ENCODE measurements at regions not wholly inside any gene's neighbourhood (a gene's known extent, or its start where the extent isn't known, plus 50 kb on each side); places are given as distances from the start of the nearest gene placed in this dataset.

DNA sequence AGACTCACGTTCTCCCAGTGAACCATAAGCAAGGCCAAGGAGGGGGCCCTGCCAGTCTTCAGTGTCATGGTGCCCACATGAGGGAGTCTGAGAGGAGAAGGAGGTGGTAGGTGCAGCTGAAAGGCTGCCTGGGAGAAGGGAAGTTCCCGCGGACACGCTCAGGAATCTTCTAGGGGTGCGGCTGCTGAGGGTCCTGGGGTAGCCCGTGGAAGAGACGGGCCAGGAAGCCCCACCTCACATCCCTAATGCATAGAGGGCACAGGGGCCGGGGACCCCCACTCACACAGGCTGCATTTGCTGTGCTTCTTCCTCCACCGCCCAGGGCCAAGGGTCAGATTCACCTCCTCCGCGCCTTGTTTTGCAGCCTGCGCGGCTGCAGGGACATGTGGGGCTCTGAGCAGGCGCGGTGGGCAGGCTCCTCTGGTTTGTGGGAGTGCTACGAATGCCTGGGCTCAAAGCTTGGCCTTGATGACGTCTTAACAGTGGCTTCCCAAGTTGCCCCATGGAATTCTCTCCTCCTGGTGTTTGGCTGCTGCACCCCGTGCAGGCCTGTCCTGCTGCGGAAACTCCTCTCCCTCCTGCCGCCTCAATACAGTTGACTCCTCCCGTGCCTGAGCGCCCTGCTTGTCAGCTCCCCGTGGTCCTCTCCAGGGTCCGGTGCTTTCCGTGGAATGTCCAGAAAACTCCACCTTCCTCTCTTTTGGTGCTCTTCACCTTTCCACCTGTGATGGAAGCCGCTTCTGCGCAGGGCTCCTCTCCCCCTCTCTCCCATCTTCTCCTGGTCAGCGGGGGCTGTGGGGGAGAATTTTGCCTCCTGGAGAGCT is 95.7 kb downstream of the VAPA start:
- no peak for DNase-seq

GRCh38 chr18:10010611-10011015 is 96.8 kb downstream of the VAPA start:
- no peak for DNase-seq

- DNase-seq: no peak
Observed at GRCh38 chr18:10011061-10011460, 97.2 kb downstream of the VAPA start.

DNA sequence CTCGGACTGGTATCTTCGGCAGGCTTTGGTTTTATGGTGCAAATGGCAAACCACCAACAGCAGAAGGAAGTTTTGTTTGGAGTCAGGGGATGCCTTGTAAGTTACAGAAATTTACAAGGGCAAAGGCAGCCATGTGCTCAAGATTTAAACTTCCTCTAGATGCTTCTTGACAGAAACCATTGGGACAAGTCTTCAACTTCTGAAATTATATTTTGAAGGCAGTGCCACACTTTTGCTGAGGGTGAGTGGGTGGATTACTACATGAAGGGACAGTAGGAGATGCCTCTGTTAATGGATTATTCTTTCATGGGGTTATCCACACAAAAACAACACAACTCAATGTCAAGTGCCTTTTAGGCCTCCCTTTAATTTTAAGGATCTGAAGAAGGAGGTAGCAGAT is 97.9 kb downstream of the VAPA start:
- no peak for DNase-seq

- no peak for DNase-seq
Observed at GRCh38 chr18:10012526-10012925, 98.7 kb downstream of the VAPA start.

- DNase-seq: no peak
Observed at GRCh38 chr18:10013621-10014543, 100.1 kb downstream of the VAPA start.

DNA sequence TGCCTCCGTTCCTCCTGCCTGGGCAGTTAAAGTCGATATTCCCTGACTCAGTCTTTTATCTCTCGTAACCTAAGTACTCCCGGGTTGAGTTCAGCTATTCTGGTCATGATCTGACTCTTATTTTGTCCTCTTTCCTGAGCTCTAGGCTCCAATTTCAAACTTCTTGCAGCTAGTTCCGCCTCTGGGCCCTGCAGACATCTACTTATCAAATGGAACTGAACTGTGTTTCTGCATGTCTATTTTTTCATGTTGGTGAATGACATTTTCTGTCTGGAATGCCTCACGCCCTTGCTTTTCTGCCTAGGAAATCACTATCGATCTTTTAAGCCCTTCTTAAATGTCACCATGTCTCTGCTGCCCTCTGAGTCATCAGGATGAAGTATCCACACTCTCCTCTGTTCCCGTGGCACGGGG is 101.5 kb downstream of the VAPA start:
- no peak for DNase-seq

DNA sequence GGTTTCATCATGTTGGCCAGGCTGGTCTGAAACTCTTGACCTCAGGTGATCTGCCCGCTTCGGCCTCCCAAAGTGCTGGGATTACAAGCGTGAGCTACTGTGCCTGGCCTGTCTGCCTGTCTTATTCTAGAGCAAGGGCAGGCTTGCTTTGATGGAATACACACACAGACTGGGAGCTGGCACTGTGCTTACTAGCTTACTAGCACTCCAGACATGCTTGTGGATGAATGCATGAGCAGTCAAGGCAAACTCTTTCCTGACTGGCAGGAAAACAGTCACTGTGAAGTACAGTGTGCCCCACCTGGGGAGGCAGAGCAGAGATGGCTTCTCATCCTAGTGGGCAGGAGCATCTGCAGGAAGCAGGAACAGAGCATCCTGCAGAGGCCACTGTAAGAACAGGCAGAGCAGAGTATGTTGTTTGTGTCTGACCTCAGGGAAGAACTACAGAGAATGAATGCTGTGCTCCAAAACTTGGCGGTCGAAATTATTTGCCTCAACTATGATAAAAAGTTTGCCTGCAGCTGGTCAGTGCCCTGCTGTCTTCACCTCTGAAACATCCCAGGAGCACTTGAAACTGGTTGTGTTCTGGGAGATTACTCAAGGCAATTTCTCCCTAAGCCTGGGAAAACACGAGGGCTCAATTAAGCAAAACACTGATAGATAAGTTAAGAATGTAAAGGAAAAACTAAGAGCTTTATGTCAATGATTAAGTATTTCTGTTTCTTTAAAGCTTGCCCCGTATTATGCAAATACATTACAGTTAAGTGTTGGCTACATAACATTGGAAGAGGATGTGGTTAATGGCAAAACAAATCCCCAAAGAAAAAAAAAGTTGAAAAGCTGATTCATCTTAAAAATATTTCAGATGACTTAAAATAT is 102.4 kb downstream of the VAPA start:
- no peak for DNase-seq

- DNase-seq: no peak
Observed at GRCh38 chr18:10017043-10017442, 103.2 kb downstream of the VAPA start.

DNA sequence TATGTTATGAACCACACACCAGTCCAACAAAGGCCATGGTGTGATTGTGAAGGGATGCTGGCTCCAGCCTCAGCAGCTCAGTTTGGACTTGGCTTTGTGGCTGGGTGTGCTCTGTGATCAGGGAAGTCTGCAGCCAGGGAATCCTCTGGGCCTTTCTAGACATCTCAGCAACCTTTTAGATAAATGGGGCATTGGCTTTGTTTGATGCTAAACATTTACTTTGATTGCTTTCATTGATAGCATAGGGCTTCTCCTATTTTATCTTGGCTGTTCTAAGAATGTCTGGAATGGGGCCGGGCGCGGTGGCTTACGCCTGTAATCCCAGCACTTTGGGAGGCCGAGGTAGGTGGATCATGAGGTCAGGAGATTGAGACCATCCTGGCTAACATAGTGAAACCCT is 104.5 kb downstream of the VAPA start:
- DNase-seq: no peak

DNA sequence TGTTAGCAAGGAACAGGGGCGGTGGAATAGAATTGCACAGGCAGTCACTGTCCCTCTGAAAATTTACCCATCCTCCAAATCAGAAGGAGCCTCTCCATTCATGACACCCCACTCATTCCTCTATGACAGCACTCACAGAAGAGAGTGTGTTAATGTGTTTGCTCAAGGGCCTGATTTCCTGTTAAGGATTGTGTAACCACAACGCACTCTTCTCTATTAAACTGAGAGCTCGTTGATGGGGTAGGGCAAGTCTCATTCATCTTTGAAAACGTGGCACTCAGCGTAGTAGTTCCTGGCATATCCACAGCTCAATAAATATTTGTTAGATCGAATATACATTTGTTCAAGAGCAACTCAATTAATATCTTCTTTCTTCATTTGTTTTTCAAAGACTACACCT is 106.4 kb downstream of the VAPA start:
- DNase-seq: no peak

DNA sequence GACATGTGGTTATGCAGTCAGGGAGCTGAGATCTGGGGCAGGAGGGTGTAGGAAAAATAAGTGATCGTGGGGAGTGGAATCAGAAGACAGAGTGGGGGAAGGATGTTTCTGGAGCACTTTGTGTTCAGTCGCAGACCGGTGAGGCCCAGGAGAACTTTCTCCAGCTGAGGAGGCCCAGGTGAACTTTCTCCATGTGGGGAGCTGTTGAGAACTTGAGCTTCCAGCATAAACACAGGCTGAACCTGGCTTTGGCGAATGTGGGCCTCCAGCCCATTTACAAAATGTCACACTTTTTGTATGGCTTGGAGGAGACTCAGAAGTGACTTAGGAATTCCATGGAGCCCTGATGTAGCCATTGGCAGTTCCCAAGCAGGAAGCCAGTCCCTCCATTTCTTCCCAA is 108.5 kb downstream of the VAPA start:
- no peak for DNase-seq

DNA sequence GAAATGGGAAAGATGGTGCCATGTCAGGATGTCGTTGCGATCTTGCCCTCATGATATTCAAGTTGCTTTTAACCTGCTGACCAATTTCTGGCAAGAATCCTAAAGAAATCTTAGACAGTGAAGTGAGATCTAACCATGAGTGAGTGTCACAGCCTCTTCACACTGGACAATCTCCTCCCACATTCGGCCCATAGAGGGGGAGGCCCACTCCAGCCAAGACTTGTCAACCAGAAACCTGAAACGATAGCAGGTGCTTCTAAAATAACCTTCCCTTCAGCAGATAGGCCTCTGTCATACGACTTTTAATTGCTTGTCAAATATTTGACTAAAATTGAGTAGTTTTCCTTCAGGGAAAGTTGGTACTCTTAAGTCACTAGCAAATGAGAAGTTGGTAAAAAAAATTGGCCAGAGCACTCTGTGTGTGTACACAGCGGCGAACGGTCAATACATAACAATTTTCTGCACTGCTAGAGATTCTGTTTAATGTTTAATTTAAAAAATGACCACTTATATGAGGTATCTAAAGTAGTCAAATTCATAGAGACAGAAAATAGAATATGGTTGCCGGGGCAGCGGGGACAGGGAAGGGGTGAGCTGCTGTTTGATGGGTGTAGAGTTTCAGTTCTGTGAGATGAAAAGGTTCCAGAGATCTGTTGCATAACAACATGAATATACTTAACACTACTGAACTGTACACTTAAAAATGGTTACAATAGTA is 110.2 kb downstream of the VAPA start:
- DNase-seq: no peak

DNA sequence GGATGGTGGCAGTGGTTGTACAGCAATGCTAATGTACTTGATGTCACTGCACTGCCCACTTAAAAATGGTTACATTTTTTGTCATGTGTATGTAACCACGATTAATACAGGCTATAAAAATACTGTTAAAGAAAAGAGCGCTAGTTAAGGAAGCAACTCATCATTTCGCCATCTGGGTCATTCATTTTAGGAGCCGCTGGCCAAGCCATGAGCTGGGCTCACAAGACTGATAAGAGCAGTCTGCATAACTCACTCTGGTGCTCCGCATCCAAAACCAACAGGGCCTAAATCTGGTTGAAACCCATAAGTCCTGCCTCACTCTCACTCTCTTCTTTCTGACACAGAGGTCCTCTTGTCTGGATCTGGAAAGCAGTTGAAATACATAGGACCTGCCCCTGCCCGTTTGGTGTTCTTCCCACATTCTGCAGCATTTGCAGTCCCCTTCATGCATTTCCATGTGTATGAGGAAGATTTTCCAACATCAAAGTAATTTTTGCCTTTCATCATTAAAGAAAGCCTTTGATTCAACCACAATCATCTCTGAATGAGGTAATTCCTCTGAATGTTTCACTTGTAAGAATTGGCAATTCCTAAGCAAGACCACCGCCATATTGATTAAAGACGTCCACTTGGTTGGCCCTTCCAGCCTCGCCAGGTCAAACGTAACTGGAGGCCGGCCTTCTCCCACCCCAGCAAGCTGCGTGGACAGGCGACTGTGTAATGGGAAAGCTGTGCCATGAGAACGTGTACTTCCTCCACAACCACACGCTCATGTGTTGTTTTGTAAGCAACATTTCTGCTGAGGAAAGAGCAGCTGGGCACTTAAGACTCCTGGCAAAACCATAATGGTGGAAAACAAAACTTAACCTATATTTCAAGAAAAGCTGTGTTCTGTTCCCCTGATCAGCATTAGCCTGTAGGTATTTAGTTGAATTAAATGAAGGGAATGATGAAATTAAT is 112.2 kb downstream of the VAPA start:
- DNase-seq: no peak

DNA sequence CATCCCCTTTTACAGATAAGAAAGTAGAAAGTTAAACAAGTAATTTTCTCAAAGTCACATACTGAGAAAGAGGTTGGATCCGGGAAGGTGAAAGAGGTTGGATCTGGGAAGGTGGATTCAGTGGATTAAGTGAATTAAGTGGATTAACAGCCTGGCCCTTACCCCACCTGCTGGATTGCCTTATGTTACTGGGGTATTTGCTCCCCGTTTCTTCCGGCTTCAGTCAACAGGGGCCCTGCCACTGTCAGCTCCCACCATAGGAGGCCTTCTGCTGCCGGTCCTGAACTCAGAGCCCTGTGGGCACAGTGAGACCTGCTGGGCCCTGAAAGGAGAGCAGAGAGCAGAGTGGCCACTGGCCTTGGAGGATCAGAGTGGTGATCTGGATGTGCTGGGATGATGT is 113.2 kb downstream of the VAPA start:
- no peak for DNase-seq

GRCh38 chr18:10027461-10027860 is 113.6 kb downstream of the VAPA start:
- no peak for DNase-seq

DNA sequence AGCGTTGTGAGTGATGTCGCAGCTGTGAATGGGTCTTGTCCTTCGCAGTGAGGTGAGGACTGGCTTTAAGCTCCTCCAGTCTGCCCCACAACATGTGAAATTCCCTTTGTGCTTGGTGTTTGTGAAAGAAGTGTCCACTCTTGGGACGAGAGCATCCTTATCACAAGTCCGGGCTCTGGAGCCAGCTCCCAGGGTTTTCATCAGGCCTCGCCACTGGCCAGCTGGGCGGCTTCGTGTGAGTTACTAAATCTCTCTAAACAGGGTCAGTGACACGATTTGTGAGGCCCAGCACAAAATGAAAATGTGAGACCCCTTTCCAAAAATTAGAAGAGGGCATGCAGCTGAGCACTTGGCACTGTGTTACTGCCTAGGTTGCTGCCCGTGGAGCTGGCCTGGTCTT is 115.9 kb downstream of the VAPA start:
- DNase-seq: no peak

GRCh38 chr18:10030816-10031541 is 117.2 kb downstream of the VAPA start:
- DNase-seq: no peak

DNA sequence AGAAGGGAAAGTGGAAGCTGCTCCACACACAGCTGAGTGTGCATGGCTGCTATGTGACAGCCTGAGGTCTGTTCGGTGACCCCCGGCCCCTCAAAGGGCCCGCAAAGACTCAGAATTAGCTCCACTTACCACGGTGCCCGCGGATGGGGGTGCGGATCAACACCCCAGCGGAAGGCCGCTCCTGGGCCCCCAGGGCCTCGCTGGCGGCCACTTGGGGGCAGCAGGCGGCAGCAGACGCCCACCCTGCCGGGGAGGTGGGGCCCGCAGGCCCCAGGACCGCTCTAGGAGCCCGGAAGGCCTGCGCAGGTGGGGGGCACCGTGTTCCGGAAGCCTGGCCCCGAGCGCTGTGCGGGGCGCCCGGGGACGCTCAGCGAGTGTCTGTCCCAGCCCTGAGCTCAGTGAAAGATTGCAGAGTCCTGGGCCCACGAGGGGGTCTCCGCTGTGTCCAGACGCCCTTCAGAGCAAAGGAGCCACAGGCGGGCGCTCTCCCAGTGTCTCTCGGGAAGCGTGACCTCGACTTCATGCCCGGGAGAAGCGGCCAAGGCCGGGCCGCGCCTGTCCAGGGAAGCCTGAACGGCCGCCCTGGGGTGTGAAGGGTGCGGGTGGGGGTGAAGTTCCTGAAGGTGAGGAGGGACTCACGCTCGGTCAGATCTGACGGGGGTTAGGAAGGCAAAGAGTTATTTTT is 118.7 kb downstream of the VAPA start:
- peak; percentile 5 for DNase-seq

GRCh38 chr18:10033016-10033399 is 119.2 kb downstream of the VAPA start:
- no peak for DNase-seq
